GM19328 (cell line): ENCODE measurements at regions not wholly inside any gene's neighbourhood (a gene's known extent, or its start where the extent isn't known, plus 50 kb on each side); places are given as distances from the start of the nearest gene placed in this dataset.

ENCODE experiments used
- ATAC-seq: cut with Tn5 transposase; IDR thresholded peaks from one replicate; pipeline ENCODE4 v1.9.1; 2021; ENCODE audit warnings: mild to moderate bottlenecking, moderate library complexity; ENCODE audit not compliant: unreplicated experiment

GRCh38 chr3:18740631-18741583, 315.8 kb upstream of the SATB1 start:
- ATAC-seq: peak; percentile 85

GRCh38 chr3:18739099-18739433, 313.9 kb upstream of the SATB1 start:
- no peak for ATAC-seq

- no peak for ATAC-seq
These were observed 313.4 kb upstream of the SATB1 start for GRCh38 chr3:18738393-18739098.

GRCh38 chr3:18735005-18735404, 309.9 kb upstream of the SATB1 start:
- ATAC-seq: no peak

GRCh38 chr3:18734309-18734708, 309.2 kb upstream of the SATB1 start:
- ATAC-seq: no peak

GRCh38 chr3:18732474-18732873, 307.3 kb upstream of the SATB1 start:
- ATAC-seq: no peak

GRCh38 chr3:18730491-18730890, 305.4 kb upstream of the SATB1 start:
- ATAC-seq: no peak

- ATAC-seq: no peak
These were observed 304.5 kb upstream of the SATB1 start for GRCh38 chr3:18729671-18730070.

- ATAC-seq: no peak
These were observed 300.7 kb upstream of the SATB1 start for GRCh38 chr3:18725668-18726407.

GRCh38 chr3:18724456-18724855, 299.3 kb upstream of the SATB1 start:
- ATAC-seq: no peak

GRCh38 chr3:18723206-18723810, 298.2 kb upstream of the SATB1 start:
- no peak for ATAC-seq

GRCh38 chr3:18720543-18720942, 295.4 kb upstream of the SATB1 start:
- ATAC-seq: no peak

GRCh38 chr3:18717598-18717997, 292.5 kb upstream of the SATB1 start:
- ATAC-seq: no peak

GRCh38 chr3:18716821-18717220, 291.7 kb upstream of the SATB1 start:
- ATAC-seq: no peak

GRCh38 chr3:18716101-18716500, 291.0 kb upstream of the SATB1 start:
- ATAC-seq: no peak

GRCh38 chr3:18715208-18715607, 290.1 kb upstream of the SATB1 start:
- no peak for ATAC-seq

GRCh38 chr3:18713577-18713951, 288.4 kb upstream of the SATB1 start:
- ATAC-seq: no peak

GRCh38 chr3:18712713-18713576, 287.8 kb upstream of the SATB1 start:
- ATAC-seq: no peak

- no peak for ATAC-seq
These were observed 279.2 kb upstream of the SATB1 start for GRCh38 chr3:18704326-18704725.

- no peak for ATAC-seq
These were observed 278.7 kb upstream of the SATB1 start for GRCh38 chr3:18703798-18704197.
